GM12878 (cell line): ENCODE measurements at regions not wholly inside any gene's neighbourhood (a gene's known extent, or its start where the extent isn't known, plus 50 kb on each side); places are given as distances from the start of the nearest gene placed in this dataset.

Experiments
- ATAC-seq: fragments of 200-7000 bp; cut with Tn5 transposase; 3 replicates; pipeline ENCODE4 v1.9.1; 2020; ENCODE audit warnings: mild to moderate bottlenecking, moderate library complexity
- BruUV-seq: library from RNA; stranded (reverse); fragments of 400-500 nt; replicated peaks from 2 replicates; lab custom pipeline; 2021; lab: Mats Ljungman, UMichigan
- CTCF ChIA-PET: fragments of 300-600 bp; sonication (Branson Sonifier 250); formaldehyde crosslinking; extraction: SDS; loops from one replicate; lab custom pipeline; 2021; ENCODE audit warnings: inconsistent platforms; lab: Yijun Ruan, JAX
- POLR2A ChIA-PET: fragments of 350-600 bp; formaldehyde crosslinking; extraction: SDS; loops from one replicate; lab custom pipeline; 2021; ENCODE audit warnings: inconsistent platforms; lab: Charles Lee
- RAD21 ChIA-PET: fragments of 300-600 bp; sonication (Branson Sonifier 250); formaldehyde crosslinking; loops from one replicate; lab custom pipeline; 2023; ENCODE audit warnings: antibody characterized with exemption; ENCODE audit not compliant: unreplicated experiment; lab: Charles Lee
- SMC1A ChIA-PET: fragments of 300-600 bp; sonication (Branson Sonifier 250); formaldehyde crosslinking; loops from one replicate; lab custom pipeline; 2023; ENCODE audit not compliant: unreplicated experiment, uncharacterized antibody; lab: Charles Lee
- DNase-seq: peaks from one replicate; pipeline ENCODE4 v3.0.0-alpha.2; 2011; ENCODE audit warnings: low read depth, low spot score
- FAIRE-seq: peaks from 3 replicates; lab custom pipeline; 2011; peaks lifted over from hg19 to GRCh38; lab: Jason Lieb, UNC
- H2AFZ ChIP-seq: 2 replicates; pipeline ENCODE4 v1.6.0; 2011; ENCODE audit warnings: low read depth, low read length, control low read depth; ENCODE audit not compliant: control insufficient read depth
- H3K27ac ChIP-seq: 2 replicates; pipeline ENCODE4 v1.5.1; 2011; ENCODE audit warnings: control low read depth; ENCODE audit not compliant: control insufficient read depth, insufficient read depth
- H3K27me3 ChIP-seq, 2 experiments: replicated peaks in 1 of 2; 2 replicates each; pipeline versions ENCODE4 v1.6.0 to v1.6.1; 2011; ENCODE audit warnings: low read length in 1 of 2; ENCODE audit not compliant: control insufficient read depth in 2 of 2, insufficient read depth in 2 of 2
- H3K36me3 ChIP-seq, 2 experiments: 2 replicates each; pipeline ENCODE4 v1.5.1; 2011; ENCODE audit warnings: low read length in 1 of 2; ENCODE audit not compliant: control insufficient read depth in 2 of 2, insufficient read depth in 2 of 2
- H3K4me1 ChIP-seq: 2 replicates; pipeline ENCODE4 v1.6.1; 2011; ENCODE audit warnings: mild to moderate bottlenecking, low read length, moderate library complexity, mixed read lengths; ENCODE audit not compliant: control insufficient read depth, insufficient read depth
- H3K4me2 ChIP-seq: 2 replicates; pipeline ENCODE4 v1.6.0; 2011; ENCODE audit warnings: control low read depth; ENCODE audit not compliant: control insufficient read depth, insufficient read depth
- H3K4me3 ChIP-seq: fragments of 200-600 bp; sonication (generic); 2 replicates; pipeline ENCODE4 v1.5.1; 2016
- H3K79me2 ChIP-seq: 2 replicates; pipeline ENCODE4 v1.6.0; 2011; ENCODE audit warnings: low read length; ENCODE audit not compliant: control insufficient read depth, insufficient read depth
- H3K9ac ChIP-seq: 2 replicates; pipeline ENCODE4 v1.8.0; 2011; ENCODE audit warnings: low read length, control low read depth, mixed read lengths; ENCODE audit not compliant: control insufficient read depth, insufficient read depth
- H3K9me3 ChIP-seq: replicated peaks from 3 replicates; pipeline ENCODE4 v1.5.1; 2011; ENCODE audit warnings: mild to moderate bottlenecking, low read length; ENCODE audit not compliant: control insufficient read depth, insufficient read depth
- H4K20me1 ChIP-seq: 2 replicates; pipeline ENCODE4 v1.6.0; 2011; ENCODE audit not compliant: control insufficient read depth, insufficient read depth
- CBFB ChIP-seq: IDR thresholded peaks from 2 replicates; pipeline ENCODE4 v1.6.1; 2016; ENCODE audit warnings: antibody characterized with exemption, low read depth
- CEBPZ ChIP-seq: fragments of 150-350 bp; IDR thresholded peaks from 2 replicates; pipeline ENCODE4 v1.6.1; 2016; ENCODE audit warnings: low read depth, low read length
- CHD1 ChIP-seq: IDR thresholded peaks from 2 replicates; pipeline ENCODE4 v1.6.1; 2012; ENCODE audit warnings: low read depth, low read length, improper control_type of control experiment
- CHD4 ChIP-seq: fragments of 200-600 bp; sonication (generic); IDR thresholded peaks from 2 replicates; pipeline ENCODE4 v1.6.1; 2016; ENCODE audit warnings: mild to moderate bottlenecking
- HDAC6 ChIP-seq: fragments of 200-600 bp; sonication (generic); IDR thresholded peaks from one replicate; pipeline ENCODE4 v1.8.0; 2017; ENCODE audit warnings: antibody characterized with exemption; ENCODE audit not compliant: unreplicated experiment
- KLF5 ChIP-seq: fragments of 450-650 bp; IDR thresholded peaks from 2 replicates; pipeline ENCODE4 v1.6.1; 2014; ENCODE audit warnings: mild to moderate bottlenecking; ENCODE audit not compliant: partially characterized antibody
- PAX5 ChIP-seq: IDR thresholded peaks from 2 replicates; pipeline ENCODE4 v1.6.1; 2011; ENCODE audit warnings: low read depth, low read length, borderline replicate concordance
- PBX3 ChIP-seq: IDR thresholded peaks from 2 replicates; pipeline ENCODE4 v1.6.1; 2011; ENCODE audit warnings: mild to moderate bottlenecking, low read depth, low read length, moderate library complexity; ENCODE audit not compliant: insufficient replicate concordance
- PKNOX1 ChIP-seq: fragments of 450-650 bp; IDR thresholded peaks from 2 replicates; pipeline ENCODE4 v1.6.1; 2016; ENCODE audit warnings: mild to moderate bottlenecking
- ZBED1 ChIP-seq: IDR thresholded peaks from 2 replicates; pipeline ENCODE4 v1.6.1; 2016; ENCODE audit warnings: borderline replicate concordance
- ZNF274 ChIP-seq: IDR thresholded peaks from one replicate; pipeline ENCODE4 v1.8.0; 2011; ENCODE audit not compliant: insufficient read length, insufficient read depth
- ZNF622 ChIP-seq: fragments of 450-650 bp; IDR thresholded peaks from 2 replicates; pipeline ENCODE4 v1.6.1; 2017; ENCODE audit warnings: mild to moderate bottlenecking, inconsistent platforms
- WGBS: methylation state at CpG from one replicate; pipeline ENCODE4 v1.1.6; 2016; ENCODE audit warnings: low lambda C conversion rate; ENCODE audit not compliant: insufficient replicate concordance, insufficient coverage; ENCODE audit errors: missing lambda C conversion rate; 5-methylcytosine and 5-hydroxymethylcytosine counted together
- in situ Hi-C: fragments of 300-500 bp; cut with MboI; formaldehyde crosslinking; loops from 9 replicates; pipeline ENCODE4 v1.14.3; 2018; ENCODE audit warnings: mixed read lengths
- intact Hi-C: fragments of 100-400 bp; cut with micrococcal nuclease; formaldehyde crosslinking; loops from one replicate; pipeline ENCODE4 v1.14.2; 2022; ENCODE audit not compliant: unreplicated experiment

- Histone ChIP-seq H2AFZ (no peak overlapping the region), H3K79me2 (no peaks in the 10 kb centered on the region), H3K4me1 (no peaks in the 10 kb centered on the region), H3K36me3 (no peaks in the 10 kb centered on the region), H3K9me3 (no peaks in the 10 kb centered on the region), H4K20me1 (no peaks in the 10 kb centered on the region), H3K9ac (no peak overlapping the region), H3K27me3 (no peaks in the 10 kb centered on the region), H3K27ac (no peak overlapping the region), H3K4me2 (no peak overlapping the region)
- ChIA-PET RAD21 (no interaction called here), SMC1A (no interaction called here), CTCF (no interaction called here), POLR2A (no interaction called here)
- DNase-seq (no peak), FAIRE-seq (no peak)
- in situ Hi-C loops (no loop called here), intact Hi-C loops (no loop called here)
- BruUV-seq, result no TSS peak
- 80% methylated on average over 4 of the region's 4 CpGs for WGBS
- no peak for TF ChIP-seq ZNF274
- TF ChIP-seq KLF5, result no peak
- no peak for TF ChIP-seq CBFB
- no peak for TF ChIP-seq PBX3
- no peak for TF ChIP-seq HDAC6
- no peak for TF ChIP-seq CHD1
- no peak for TF ChIP-seq CHD4
- TF ChIP-seq ZBED1, result no peak
- no peak for TF ChIP-seq ZNF622
- no peak for TF ChIP-seq PAX5
- TF ChIP-seq PKNOX1, result no peak
- TF ChIP-seq CEBPZ, result no peak
- TF ChIP-seq, all 136 proteins: peak for 0
- no peak for ATAC-seq
- H3K4me3 ChIP-seq, result no peak overlapping the region
Measured at GRCh38 chr1:232872738-232873137, 67.5 kb downstream of the MAP10 start.
